Stimulated activated naive CD8-positive, alpha-beta T cell treated with anti-CD3 and anti-CD28 coated beads, Interleukin-15, Interleukin-2, amounts not matched to agents 100 ng/mL and 50 ng/mL, for 24 hours (primary cell): ENCODE measurements at regions not wholly inside any gene's neighbourhood (a gene's known extent, or its start where the extent isn't known, plus 50 kb on each side); places are given as distances from the start of the nearest gene placed in this dataset.
"Not testable (repeated sequence)": the region's sequence is repeated elsewhere in the genome, so short reads cannot be mapped to it uniquely, and the experiment has no call there.

ENCODE experiments used
- H3K27ac Mint-ChIP-seq: one replicate; pipeline ENCODE4 v1.8.0; 2021; ENCODE audit warnings: mild to moderate bottlenecking, mixed read lengths
- H3K27me3 Mint-ChIP-seq: one replicate; pipeline ENCODE4 v1.8.0; 2021; ENCODE audit warnings: mixed read lengths
- H3K36me3 Mint-ChIP-seq: one replicate; pipeline ENCODE4 v1.8.0; 2021; ENCODE audit warnings: low read depth, mixed read lengths
- H3K4me1 Mint-ChIP-seq: one replicate; pipeline ENCODE4 v1.8.0; 2021; ENCODE audit warnings: low read depth, mixed read lengths
- H3K4me3 Mint-ChIP-seq: one replicate; pipeline ENCODE4 v1.8.0; 2021; ENCODE audit warnings: mild to moderate bottlenecking, mixed read lengths
- H3K9me3 Mint-ChIP-seq: one replicate; pipeline ENCODE4 v1.8.0; 2021; ENCODE audit warnings: mixed read lengths

DNA sequence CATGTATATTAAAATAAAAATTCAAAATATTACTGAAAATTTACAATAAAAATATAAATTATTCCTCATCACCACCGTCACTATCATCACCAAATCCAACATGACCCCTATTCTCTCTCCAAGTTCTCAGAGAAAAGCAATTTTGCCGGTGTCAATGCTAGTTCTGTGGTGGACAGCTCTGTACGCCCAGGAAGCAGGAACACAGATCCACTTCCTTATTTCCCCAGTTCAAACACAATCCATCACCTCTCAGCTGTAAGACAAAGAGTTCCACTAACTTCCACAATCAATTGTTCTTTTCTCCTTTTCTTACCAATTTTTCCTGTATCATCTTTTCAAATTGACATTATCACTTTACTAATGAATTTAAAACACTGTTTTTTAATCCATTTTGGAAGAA lies 177.0 kb upstream of the LRRC61 start:
- H3K36me3 Mint-ChIP-seq, H3K27me3 Mint-ChIP-seq, H3K9me3 Mint-ChIP-seq, H3K27ac Mint-ChIP-seq, H3K4me1 Mint-ChIP-seq, H3K4me3 Mint-ChIP-seq: not testable (repeated sequence)

DNA sequence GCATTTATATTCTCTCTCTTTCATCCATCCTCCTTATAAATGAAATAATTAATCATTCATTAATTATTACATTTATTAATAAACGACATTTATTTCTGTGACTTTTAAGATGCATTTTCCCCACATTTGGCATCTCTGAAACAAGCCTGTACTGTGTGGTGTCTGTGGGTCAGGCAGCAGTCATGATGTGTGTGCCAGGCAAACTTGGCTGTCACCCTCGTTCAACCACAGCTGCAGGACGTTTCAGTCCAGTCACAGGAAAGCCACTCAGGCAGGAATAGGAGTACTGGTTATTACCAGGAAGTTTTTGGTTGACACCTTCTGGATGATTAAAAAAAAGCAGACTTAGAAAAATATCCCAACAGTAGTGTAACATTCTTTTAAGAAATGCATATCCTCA lies 175.6 kb upstream of the LRRC61 start:
- H3K27me3 Mint-ChIP-seq, H3K27ac Mint-ChIP-seq, H3K36me3 Mint-ChIP-seq, H3K4me3 Mint-ChIP-seq, H3K9me3 Mint-ChIP-seq, H3K4me1 Mint-ChIP-seq: not testable (repeated sequence)

DNA sequence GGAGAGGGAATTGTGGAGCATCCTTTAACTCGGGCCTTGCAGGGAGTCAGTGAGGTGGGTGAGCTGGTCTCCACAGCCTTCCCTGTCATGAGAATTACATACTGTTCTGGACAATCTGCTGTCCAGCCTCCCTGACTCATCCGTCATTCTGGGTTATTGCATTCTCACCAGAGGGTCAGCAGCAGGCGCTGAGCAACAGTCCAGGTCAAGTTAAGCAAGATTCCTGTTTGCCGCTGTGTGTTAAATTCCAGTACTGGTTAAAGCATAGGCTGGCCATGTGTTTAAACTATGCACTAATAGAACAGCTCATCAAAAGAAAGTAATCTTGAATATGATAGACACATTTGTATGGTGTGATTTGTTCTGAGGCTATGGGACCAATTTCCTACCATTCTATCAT lies 167.1 kb upstream of the LRRC61 start:
- not testable (repeated sequence) for H3K36me3 Mint-ChIP-seq, H3K27ac Mint-ChIP-seq, H3K4me1 Mint-ChIP-seq, H3K4me3 Mint-ChIP-seq, H3K27me3 Mint-ChIP-seq, H3K9me3 Mint-ChIP-seq

DNA sequence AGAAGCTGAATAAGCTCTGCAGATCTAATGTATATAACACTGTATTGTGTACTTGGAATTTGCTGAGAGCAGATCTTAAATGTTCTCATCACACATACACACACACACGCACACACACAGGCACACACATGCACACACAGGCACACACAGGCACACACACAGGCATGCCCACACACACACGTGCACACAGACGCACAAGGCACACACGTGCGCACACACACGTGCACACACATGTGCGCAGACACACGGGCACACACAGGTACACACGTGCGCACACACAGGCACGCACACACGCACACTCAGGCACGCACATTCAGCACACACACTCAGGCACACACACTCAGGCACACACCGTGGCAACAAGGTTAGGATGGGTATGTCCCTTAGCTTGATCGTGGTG lies 164.5 kb upstream of the LRRC61 start:
- not testable (repeated sequence) for H3K9me3 Mint-ChIP-seq, H3K4me1 Mint-ChIP-seq, H3K27ac Mint-ChIP-seq, H3K27me3 Mint-ChIP-seq, H3K4me3 Mint-ChIP-seq, H3K36me3 Mint-ChIP-seq

DNA sequence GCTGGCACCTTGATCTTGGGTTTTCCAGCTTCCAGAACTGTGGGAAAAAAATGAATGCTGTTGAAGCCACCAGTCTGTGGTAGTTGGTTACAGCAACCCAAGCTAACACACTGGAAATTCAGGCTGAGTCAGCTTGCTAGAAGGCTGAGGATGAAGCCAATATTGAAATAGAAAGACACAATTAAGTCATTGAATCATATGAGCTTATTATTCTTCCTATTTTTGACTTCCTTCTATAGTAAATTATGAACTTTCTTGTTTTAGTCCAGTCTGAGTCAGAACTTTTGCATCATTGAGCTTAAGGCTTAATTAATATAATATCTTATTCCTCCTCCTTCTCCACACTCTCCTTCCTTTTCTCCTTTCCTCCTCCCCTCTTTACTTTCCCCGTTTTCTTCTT lies 153.6 kb upstream of the LRRC61 start:
- not testable (repeated sequence) for H3K27ac Mint-ChIP-seq, H3K4me3 Mint-ChIP-seq, H3K36me3 Mint-ChIP-seq, H3K27me3 Mint-ChIP-seq, H3K4me1 Mint-ChIP-seq, H3K9me3 Mint-ChIP-seq

DNA sequence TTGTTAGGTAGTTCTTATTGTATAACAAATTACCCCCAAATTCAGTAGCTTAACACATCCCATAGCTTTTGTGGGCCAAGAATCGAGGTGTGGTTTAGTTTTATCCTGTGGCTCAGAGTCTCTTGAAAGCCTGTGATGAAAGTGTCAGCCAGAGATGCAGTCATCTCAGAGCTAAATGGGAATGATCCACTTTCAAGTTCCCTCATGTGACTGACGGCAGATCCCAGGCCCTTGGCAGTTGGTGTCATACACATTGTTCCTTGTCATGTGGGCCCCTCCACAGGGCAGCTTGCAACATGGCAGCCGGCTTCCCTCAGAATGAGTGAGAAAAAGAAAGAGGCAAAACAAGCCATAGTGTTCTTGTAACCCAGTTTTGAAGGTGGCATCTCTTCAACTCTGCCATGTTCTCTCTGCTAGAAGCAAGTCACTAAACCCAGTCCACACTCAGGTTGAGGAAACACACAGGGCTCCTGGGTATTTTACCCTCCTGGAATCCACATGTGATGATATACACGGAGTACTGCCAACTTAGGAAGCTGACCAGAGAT lies 153.1 kb upstream of the LRRC61 start:
- H3K9me3 Mint-ChIP-seq, H3K27ac Mint-ChIP-seq, H3K36me3 Mint-ChIP-seq, H3K27me3 Mint-ChIP-seq, H3K4me1 Mint-ChIP-seq, H3K4me3 Mint-ChIP-seq: not testable (repeated sequence)

DNA sequence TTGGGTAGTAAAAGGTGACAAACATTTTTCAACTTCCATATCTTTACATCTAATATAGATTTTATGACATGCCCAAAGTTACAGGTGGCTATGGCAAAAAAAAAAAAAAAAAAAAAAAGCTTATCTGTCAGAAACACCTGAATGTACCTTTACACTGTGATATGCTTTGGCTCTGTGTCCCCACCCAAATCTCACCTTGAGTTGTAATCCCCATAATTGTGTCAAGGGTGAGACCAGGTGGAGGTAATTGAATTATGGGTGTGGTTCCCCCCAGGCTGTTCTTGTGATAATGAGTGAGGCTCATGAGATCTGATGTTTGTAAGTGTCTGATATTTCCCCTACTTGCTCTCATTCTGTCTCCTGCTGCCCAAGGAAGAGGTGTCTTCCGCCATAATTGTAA lies 139.6 kb upstream of the LRRC61 start:
- H3K27me3 Mint-ChIP-seq, H3K9me3 Mint-ChIP-seq, H3K36me3 Mint-ChIP-seq, H3K4me1 Mint-ChIP-seq, H3K4me3 Mint-ChIP-seq, H3K27ac Mint-ChIP-seq: not testable (repeated sequence)

DNA sequence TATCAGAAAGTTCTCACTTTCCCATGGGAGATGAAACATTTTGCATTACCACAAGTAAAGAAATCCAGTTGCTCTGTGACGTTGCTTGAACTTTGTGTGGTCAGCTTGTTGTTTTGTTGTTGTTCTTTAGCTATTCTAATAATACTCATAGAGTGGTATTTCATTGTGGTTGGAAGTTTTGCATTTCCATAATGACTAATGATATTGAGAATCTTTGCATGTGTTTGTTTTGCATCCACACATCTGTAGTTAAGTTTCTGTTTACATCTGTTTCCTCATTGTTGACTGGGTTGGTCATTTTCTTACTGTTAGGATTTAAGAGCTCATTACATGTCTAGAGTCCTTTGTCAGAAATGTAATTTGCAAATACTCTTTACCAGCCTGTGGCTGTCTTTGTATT lies 133.2 kb upstream of the LRRC61 start:
- not testable (repeated sequence) for H3K9me3 Mint-ChIP-seq, H3K4me3 Mint-ChIP-seq, H3K4me1 Mint-ChIP-seq, H3K27ac Mint-ChIP-seq, H3K36me3 Mint-ChIP-seq, H3K27me3 Mint-ChIP-seq

DNA sequence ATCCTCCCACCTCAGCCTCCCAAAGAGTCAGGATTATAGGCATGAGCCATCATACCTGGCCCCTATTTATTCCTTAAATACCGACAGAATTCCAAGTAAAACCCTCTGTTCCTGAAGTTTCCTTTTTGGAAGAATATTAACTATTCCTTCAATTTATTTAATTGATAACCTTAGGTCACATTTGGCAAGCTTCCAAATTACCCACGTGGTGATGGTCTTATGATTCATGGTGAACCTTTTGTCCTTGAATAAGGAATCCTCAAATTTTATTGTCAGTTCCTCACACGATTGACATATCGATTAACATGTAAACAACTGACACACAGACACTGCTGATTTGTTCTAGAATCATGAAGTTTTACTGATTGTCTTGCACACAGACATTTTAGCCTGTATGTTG lies 130.6 kb upstream of the LRRC61 start:
- not testable (repeated sequence) for H3K4me1 Mint-ChIP-seq, H3K27ac Mint-ChIP-seq, H3K4me3 Mint-ChIP-seq, H3K9me3 Mint-ChIP-seq, H3K36me3 Mint-ChIP-seq, H3K27me3 Mint-ChIP-seq

DNA sequence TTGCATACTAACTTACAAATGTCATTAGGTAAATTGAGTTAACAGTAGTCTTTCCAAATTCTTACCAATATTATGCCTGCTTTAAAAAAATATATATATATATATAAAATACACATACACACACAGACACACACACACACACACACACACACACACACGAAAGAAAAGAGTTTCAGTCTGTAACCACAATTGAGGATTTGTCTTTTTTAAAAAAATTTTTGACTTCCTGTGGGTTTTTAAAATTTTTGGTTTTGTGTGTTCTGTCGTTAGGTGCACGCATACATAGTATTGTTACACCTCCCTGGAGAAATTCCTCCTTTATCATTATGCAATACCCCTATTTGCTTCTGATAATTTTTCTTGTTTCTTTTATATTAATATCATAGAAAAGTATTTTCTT lies 129.3 kb upstream of the LRRC61 start:
- not testable (repeated sequence) for H3K4me3 Mint-ChIP-seq, H3K4me1 Mint-ChIP-seq, H3K36me3 Mint-ChIP-seq, H3K27me3 Mint-ChIP-seq, H3K27ac Mint-ChIP-seq, H3K9me3 Mint-ChIP-seq
